ENCODE measurements at regions not wholly inside any gene's neighbourhood (a gene's known extent, or its start where the extent isn't known, plus 50 kb on each side); places are given as distances from the start of the nearest gene placed in this dataset.

DNA sequence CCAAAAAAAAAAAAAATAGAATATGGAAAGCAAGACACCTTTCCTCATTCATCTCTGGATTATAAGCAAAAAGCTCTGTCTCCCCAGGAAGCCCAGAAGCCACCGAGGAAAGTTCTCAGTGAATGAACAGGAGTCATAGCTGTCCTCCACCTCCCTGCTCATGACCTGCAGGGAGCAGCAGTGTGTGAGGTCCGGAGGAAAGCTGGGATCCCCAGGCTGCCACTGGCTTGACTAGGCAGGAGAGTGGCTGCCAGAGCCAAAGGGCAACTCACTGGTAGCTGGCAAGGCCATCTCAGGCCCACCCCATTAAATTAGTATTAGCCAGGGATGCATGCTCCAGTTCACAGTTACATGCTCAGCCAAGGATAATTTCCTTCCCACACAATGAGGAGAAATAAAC lies 191.6 kb upstream of the STT3B start:
- TF ChIP-seq CTCF (IDR thresholded peaks at IDR 0.05) (0 out of 2 replicates have a peak, but pooled peaks have one; percentile 5), ZFX (IDR thresholded peaks at IDR 0.05; ENCODE audit: borderline replicate concordance) (no peak)
